NT2/D1 (cell line): ENCODE measurements at regions not wholly inside any gene's neighbourhood (a gene's known extent, or its start where the extent isn't known, plus 50 kb on each side); places are given as distances from the start of the nearest gene placed in this dataset.

Experiments
- SUZ12 ChIP-seq: IDR thresholded peaks from 2 replicates; pipeline ENCODE4 v1.6.1; 2011; ENCODE audit not compliant: insufficient read length, insufficient read depth; ENCODE audit errors: extremely low read depth
- YY1 ChIP-seq: IDR thresholded peaks from 2 replicates; pipeline ENCODE4 v1.6.1; 2011; ENCODE audit not compliant: insufficient read length, insufficient read depth

DNA sequence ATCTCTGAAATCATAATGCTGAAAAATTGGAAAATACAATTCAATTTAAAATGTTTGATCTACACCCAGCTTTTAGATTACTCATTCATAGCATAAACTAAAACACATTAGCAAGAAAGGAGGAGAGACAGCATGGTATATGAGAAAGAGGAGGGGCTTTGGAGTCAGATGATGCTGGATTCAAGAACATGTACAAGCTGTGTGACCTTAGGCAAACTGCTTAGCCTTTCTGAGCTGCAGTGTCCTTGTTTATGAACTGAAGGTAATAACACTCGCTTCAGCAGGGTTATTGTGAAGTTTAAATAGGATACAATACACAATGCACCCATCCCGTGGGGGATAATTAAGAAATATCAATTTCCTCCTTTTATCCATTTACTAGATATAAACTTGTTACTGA, 79.2 kb downstream of the MAP1LC3B2 start:
- TF ChIP-seq YY1 (no peak), SUZ12 (no peak)
